OCI-LY7 (cell line): ENCODE measurements at regions not wholly inside any gene's neighbourhood (a gene's known extent, or its start where the extent isn't known, plus 50 kb on each side); places are given as distances from the start of the nearest gene placed in this dataset.

Experiments
- EZH2phosphoT487 ChIP-seq: fragments of 200-600 bp; sonication (generic); IDR thresholded peaks from 2 replicates; pipeline ENCODE4 v1.6.1; 2018; ENCODE audit warnings: low read depth, borderline replicate concordance, mild to moderate bottlenecking, mixed run types, antibody characterized with exemption, low read length, moderate library complexity, mixed read lengths
- TF ChIP-seq, protein P1 (sequence below): fragments of 200-600 bp; sonication (generic); conservative IDR thresholded peaks from 2 replicates; pipeline ENCODE4 v1.5.1; 2014; ENCODE audit warnings: mild to moderate bottlenecking, antibody characterized with exemption, low read length, moderate library complexity, mixed read lengths

DNA sequence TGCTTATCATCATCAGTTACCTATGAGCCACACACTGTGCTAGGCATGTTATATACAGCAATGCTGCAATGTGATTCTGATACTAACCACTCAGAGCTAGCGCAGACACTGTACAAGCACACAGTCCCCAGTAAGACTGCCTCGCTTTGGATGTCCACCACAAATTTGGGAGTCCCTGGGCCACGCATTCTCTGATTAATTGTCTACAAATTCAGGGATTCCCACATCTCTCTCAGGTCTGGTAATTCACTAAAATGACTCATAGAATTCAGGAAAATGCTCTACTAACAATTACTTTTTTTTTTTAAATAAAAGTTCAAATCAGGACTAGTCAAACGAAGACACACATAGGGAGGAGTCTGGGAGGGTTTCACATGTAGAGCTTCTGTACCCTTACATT is 652.1 kb upstream of the AADAT start:
- TF ChIP-seq, protein P1, sequence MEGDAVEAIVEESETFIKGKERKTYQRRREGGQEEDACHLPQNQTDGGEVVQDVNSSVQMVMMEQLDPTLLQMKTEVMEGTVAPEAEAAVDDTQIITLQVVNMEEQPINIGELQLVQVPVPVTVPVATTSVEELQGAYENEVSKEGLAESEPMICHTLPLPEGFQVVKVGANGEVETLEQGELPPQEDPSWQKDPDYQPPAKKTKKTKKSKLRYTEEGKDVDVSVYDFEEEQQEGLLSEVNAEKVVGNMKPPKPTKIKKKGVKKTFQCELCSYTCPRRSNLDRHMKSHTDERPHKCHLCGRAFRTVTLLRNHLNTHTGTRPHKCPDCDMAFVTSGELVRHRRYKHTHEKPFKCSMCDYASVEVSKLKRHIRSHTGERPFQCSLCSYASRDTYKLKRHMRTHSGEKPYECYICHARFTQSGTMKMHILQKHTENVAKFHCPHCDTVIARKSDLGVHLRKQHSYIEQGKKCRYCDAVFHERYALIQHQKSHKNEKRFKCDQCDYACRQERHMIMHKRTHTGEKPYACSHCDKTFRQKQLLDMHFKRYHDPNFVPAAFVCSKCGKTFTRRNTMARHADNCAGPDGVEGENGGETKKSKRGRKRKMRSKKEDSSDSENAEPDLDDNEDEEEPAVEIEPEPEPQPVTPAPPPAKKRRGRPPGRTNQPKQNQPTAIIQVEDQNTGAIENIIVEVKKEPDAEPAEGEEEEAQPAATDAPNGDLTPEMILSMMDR = no peak
- TF ChIP-seq EZH2phosphoT487 = no peak
